NCI-H2227 treated with DMSO at 0.1 percent for 48 hours (cell line): ENCODE measurements at regions not wholly inside any gene's neighbourhood (a gene's known extent, or its start where the extent isn't known, plus 50 kb on each side); places are given as distances from the start of the nearest gene placed in this dataset.
"Not testable (repeated sequence)": the region's sequence is repeated elsewhere in the genome, so short reads cannot be mapped to it uniquely, and the experiment has no call there.

Experiments used
- DNase-seq: peaks from one replicate; lab custom pipeline; 2025; lab: John Stamatoyannopoulos, UW

DNA sequence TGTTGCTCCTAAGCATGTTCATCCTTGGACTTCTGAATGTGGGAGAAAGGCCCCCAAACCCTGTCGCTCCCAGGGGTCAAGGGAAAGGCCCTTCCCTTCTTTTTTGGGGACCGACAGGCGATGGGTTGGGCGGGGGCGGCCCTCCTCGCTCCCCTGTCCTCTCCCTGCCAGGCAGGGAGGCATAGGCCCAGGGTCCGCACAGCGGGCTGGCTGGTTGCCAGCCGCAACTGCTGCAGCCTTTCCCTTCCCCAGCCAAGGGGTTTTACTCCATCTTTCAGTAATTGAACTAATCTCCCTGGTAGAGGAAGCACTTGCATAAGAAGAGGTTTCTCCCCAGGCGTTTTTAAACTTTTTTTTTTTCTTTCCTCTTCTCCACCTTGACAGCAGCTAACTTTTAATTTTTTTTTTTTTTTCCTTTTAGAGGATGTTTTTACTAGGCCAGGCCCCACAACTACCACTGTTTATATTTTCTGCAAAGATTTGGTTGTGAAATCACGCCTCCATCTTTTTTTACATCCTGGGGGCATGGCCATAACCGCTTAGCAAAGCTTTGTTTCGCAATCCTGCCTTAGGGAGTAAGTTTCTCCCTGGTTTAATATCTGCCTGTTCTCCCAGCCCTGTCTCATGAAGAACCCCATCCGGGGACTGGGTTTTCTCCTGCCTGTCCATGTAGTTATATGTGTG is 216.9 kb upstream of the ZNF608 start:
- no peak for DNase-seq

DNA sequence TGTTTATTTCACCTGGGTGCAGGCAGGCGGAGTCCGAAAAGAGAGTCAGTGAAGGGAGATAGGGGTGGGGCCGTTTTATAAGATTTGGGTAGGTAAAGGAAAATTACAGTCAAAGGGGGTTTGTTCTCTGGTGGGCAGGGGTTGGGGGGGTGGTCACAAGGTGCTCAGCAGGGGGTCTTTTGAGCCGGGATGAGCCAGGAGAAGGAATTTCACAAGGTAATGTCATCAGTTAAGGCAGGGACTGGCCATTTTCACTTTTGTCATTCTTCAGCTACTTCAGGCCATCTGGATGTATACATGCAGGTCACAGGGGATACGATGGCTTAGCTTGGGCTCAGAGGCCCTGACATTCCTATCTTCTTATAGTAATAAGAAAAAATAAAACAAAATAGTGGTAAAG is 220.3 kb upstream of the ZNF608 start:
- not testable (repeated sequence) for DNase-seq

DNA sequence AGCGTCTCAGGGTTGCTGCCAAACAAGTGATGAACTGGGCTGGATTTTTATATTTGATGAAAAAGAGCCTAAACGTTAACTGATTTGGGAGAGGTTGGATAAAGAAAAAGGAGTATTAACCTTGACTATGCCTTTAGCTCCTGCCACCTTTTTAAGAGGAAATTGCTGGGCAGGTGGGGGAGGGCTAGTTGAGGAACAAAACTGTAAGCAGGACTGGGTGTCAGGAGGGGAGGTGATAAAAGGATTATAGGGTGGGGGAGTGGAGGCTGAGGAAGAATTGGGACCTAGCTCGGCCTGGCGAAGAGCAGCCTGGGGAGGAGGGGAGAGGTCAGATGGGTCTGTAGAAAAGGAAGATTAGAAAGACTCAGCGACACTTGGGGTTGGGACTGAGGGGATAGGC is 223.9 kb upstream of the ZNF608 start:
- DNase-seq = not testable (repeated sequence)

DNA sequence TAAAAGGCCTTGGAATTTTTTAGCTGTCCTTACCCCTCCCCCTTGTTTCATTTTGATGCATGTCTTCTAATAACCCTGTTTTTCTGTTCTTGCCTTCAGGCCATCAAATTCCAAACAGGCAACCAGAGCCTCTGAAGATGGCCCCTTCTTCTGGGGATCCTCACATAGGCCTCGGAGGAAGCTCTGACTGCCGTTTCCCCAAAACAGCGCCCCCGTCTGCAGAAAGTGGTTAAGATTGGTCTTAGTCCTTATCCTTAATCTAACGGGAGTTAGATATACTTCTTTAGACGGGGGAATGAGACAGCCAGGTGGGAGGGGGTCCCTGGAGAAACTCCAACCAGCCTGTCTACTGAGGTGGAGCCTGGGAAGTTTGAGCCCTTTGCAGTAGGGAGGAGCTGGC is 226.3 kb upstream of the ZNF608 start:
- no peak for DNase-seq

DNA sequence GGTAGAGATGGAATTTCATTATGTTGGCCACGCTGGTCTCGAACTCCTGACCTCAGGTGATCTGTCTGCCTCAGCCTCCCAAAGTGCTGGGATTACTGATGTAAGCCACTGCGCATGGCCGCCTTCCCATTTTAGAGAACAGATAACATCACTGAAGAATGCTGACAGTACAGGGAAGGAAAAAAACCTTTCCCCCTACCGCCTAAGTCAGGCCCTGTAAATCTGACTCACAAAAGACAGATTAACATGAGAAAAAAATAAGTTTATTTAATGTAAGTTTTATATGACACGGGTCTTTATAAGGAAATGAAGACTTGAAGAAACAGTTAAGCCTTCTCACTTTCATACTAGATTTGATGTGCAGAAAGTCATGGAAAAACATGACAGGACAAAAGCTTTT is 227.2 kb upstream of the ZNF608 start:
- DNase-seq = no peak

DNA sequence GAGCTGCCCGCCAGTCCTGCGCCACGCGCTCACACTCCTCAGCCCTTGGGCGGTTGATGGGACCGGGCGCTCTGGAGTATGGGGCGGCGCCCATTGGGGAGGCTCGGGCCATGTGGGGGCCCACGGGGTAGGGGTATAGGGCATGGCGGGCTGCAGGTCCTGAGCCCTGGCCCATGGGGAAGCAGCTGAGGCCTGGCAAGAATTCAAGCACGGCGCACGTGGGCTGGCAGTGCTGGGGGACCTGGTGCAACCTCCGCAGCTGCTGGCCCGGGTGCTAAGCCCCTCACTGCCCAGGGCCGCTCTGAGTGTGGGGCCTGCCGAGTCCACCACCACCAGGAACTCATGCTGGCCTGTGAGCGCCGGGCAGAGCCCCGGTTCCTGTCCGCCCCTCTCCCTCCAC is 229.6 kb upstream of the ZNF608 start:
- no peak for DNase-seq

DNA sequence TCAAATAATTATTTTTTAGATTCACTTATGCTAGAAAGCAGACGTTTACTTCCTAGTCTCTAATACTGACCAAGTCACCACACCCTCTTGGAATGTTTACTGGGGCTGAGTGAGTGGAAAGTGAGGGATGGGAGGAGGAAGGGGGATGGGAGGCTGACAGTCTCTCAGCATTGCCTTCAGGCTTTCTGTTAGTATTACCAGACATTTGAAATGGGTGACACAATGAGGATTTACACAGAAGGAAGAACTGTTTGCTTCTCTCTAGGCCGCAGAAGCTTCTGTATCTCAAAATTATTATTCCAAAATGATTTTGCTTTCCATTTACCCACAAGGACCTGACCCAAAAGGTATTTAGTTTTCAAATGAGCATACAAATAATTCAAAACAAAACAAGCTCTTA is 232.8 kb upstream of the ZNF608 start:
- DNase-seq = peak; percentile 51

DNA sequence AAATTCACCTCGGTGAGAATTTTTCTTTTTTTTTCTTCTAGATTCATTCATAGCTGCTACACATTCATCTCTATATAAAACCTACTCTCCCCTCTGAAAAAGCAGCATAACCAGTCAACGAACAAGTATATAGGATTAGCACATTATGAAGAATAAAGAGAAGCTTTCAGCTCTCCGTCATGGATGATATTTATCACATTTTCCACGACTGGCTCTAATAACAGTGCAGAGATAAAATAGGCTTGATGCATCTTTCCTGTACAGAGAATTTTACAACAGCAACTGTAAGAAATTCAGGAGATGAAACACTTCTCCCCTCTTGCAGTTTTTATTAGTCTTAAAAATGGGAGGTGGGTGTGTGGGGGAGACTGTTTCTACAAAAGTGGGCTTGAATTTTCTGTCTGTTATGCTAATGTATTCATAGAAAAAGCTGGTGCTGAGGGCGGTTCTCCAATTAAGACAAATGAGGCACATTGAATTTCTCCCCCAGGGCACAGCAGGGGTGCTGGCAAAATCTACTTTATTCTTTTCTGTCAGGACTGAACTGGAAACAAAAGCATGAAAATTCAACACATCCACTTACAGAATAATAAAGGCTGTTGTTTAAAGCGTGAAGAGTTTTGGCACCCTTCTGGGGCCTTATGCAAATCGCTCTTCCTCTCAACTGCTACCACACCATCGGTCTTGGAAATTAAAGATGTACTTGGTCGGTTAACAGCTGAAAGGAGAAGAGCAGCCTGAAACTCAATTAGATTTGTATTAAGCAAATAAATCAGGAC is 233.9 kb upstream of the ZNF608 start:
- peak; percentile 57 for DNase-seq

DNA sequence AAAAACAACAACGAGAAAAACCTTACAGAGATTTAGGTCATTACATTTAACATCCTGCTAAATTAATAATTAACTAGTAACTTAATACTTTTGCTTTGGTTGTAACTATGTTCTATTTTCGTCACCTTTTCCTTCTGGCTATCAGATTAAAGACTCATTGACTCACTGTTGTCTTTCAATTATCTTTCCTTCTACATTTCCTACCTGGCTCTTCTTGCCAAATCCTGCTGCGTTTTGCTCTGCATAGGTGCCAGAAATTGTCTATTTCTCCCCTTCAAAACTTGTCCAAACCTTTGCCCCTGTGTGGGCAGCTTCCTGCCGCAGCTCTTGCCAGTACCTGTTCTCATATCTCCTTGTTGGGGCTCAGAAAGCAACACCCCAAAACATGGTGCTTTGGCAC is 235.5 kb upstream of the ZNF608 start:
- DNase-seq = no peak

DNA sequence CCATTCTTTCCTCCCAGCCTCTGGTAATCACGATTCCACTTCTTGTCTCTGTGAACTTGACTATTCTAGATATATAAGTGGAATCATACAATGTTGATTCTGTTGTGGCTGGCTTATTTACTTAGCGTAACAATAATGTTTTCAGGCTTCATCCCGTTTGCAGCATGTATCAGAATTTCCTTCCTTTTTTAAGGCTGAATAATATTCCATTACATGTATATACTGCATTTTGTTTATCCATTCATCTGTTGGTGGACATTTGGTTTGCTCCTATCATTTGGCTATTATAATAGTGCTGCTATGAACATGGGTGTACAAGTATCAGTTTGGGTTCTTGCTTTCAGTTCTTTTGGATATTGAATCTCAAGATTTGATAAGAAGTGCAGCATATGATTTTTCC is 239.7 kb upstream of the ZNF608 start:
- no peak for DNase-seq

DNA sequence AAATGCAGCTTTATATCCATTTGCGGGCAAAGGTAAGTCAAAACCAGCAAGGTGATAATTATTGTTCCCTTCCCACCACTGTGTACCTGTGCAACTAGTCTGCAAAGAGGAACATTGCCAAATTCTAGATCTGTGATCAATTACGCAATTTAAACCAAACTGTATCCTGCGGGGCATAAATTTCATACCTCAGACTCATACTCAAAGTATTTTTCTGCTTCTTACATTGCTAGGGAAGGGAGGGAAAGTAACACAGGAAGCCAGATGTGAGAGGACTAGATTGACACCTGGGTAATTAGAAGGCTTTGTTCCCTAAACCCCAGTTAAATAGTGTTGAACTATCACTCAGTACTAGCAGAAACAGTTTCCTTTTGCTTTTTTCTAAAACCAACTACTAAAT is 240.2 kb upstream of the ZNF608 start:
- DNase-seq = no peak

DNA sequence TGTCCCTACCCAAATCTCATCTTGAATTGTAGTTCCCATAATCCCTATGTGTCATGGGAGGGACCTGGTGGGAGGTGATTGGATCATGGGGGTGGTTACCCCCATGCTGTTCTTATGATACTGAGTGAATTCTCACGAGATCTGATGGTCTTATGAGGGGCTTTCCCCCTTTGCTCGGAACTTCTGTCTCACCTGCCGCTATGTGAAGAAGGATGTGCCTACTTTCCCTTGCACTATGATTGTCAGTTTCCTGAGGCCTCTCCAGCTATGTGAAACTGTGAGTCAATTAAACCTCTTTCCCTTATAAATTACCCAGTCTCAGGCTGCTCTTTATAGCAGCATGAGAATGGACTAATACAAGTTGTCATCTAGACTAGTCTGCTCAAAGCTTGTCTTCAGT is 241.3 kb upstream of the ZNF608 start:
- DNase-seq = not testable (repeated sequence)

DNA sequence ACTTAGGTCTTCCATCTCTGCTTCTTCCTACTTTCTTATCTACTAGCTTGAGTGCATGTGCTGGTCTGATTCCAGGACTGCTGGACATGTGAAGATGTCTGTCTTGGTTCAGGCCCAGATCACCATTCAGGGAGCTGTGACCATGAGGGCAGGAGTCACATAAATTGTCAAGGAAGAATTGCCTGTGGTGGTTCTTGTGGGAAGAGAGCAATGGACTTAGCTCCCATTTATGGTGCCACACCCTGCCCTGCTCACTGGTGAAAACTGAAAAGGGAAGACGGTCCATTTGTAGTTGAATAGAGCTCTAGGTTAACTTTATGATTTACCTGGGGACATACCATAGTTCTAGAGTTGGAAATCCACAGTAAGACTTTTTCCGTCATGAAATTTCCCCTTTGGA is 244.3 kb upstream of the ZNF608 start:
- DNase-seq = no peak

DNA sequence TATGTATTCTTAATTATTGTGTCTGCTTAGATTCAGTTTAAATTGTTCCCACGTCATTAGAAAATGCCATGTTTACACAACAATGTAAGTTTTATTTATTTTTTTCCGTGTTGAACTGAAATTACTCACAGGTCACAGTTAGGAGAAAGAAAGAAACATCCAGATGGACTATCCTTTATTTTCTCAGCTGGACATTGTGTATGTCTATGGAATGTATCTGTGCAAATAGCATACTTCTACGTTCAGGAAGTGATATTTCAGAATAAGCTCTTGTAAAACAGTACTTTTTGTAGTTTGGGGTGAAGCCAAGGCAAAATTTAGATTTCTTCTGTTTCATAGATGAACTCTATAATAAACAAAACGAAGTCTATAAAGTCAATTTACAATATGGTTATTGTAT is 249.0 kb upstream of the ZNF608 start:
- no peak for DNase-seq

DNA sequence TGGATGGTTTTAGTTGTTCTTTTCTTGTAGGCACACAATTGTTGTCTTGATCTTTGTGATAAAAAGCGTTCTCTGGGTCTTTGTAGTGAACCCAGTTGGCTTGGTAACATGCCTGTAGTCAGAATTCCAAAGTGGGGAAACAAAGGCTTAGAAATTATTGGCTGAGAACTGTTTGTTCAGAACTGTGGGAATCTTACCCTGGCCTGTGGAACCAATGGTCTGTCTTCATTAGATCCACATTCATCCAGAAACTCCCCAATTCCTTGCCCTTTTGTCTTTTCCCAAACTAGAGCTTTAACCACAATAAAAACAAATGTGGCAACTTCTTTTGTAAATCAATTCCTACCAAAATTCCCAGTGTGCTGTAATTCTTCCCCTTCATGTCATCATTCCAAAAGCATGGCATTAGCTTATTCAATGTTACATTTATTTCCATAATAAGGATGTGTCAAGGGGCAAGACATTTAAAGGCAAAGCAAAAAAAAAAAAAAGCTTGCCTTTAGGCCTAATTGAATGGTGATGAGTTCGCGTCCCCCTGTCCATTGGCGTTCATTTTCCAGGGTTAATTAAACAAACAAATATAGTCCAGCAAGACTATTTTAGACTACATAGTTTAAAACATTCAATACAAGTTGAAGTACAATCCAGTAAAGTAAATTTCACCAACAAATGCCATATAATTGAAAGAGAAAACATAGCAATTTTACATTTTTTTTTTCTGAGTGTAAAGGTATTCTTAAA is 249.8 kb upstream of the ZNF608 start:
- DNase-seq = no peak

DNA sequence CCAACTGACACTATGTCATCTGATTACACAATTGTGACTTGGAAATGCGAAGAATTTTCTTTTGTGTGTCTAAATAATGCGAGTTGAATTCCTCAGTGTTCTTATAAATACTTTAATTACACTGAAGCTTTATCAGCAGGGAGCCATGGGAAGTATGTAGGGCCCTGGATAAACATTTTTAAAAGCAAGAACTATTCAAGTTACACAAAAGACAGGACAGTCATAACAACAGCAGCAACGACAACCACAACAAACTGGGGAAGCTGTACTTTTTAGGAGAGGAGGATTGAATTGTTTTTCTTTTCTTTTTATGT is 250.3 kb upstream of the ZNF608 start:
- DNase-seq = no peak

DNA sequence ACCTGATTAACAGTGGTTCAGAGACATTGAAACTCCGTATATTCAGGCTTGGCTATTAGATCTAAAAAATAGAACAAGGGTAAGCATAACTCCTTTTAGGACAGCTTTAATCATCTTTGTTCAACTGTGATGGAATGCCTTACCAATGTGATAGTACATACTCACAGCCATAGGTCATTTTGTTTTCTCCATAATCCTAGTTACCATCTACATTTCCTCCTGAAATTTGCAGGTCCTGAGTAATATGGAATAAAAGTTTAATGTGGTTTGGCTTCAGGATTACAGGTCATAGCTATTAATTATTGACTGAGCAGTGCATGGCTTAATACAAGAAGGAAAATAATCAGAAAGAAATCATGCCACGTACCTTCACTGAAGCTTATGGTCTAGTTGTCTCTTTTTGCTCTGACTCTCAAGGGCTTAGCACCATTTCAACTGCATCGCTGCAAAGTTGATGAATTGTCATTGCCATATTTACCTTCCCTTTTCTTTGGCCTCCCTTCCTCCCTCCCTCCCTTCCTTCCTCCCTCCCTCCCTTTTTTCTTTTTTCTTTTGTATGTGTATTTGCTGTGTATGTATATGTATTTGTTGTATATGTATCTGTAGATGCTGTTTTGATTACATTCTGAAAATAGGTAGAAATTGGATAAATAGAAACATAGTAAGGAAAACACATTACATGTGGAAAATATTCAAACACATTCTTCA is 250.9 kb upstream of the ZNF608 start:
- DNase-seq = no peak

DNA sequence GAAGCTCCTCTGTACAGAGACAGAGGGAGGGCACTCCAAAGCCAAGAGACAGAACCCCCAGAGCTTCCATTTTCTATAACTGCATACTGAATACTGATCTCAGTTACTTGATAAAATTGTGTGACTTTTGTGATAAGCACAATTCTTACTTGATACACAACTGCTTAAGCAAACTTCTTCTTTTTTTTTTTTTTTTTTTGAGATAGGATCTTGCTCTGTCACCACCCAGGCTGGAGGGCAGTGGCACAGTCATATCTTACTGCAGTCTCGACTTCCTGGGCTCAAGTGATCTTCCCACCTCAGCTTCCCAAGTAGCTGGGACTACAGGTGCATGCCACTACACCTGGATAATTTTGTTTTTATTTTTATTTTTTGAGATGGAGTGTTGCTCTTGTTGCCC is 252.1 kb upstream of the ZNF608 start:
- no peak for DNase-seq

DNA sequence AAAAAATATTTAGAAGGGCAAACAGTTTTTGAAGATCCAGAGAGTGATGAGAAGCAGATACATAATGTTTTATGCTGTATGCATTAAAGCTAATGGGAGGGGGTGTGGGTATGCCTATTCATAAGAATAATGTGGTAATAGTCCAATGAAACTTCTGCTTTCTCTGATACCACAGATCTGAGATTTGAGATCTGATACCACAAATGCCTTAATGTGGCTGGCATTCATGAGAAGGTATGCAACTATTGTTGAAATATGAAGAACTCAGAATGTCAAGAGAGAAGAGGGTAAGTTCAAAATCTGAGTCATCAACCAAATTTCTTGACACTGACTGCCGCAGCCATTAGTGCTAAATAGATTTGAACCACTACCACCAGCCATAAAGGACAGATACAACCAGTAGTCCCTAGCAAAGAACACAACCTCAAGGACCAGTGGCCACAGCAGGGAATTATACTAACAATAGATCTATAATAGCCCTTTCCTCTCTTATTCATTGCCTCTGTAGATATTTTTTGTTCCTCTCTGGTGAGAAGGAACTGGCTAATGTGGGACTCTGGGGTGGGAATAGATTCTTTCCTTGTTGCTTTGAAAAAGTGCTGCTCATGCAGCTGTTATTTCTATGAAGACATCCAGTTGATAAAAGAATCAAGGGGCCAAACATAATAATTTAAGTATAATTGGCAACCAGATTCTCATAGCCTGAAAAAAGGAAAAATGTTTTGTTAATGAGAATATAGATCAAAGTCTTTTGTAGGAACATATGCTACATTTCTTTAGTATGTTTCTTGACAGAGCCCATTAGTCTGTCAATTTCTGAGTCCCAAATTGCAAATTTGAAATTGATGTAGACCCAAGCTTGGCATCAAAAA is 256.5 kb upstream of the ZNF608 start:
- DNase-seq = no peak

DNA sequence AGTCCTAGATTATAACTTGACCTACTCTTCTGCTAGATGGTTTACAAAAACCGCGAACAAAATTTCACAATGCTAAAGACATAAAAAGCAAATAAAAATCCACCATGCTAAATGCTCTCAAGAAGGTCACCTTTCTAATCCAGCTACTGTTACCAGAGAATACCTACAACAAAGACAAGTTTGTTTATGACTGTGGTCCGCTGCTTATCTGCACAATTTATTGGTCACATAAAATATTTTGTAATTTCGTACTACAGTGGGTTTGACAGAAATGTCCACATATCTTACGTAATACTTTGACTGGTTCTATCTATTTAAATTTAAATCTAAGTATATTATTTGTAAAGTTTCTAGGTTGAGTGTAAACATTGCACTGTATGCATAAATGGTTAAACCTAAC is 257.6 kb upstream of the ZNF608 start:
- DNase-seq = no peak

DNA sequence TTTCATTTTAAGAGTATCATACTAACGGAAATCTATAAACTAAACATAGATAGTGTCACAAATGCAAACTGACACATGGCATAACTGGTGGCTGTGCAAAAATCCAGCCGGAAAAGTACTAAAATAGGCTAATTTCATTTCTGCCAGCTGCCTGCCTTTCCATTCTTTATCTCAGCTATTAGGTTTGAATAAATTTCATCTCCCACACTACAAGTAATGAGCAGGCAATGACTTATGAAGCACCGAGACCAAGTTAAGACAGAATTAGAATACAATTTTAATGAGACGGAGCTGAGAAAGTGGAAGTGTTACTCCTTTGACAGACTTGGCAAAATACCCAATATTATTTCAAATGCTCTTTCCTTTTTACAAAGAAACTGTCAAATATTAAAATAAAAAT is 258.8 kb upstream of the ZNF608 start:
- no peak for DNase-seq
